ENCODE measurements at regions not wholly inside any gene's neighbourhood (a gene's known extent, or its start where the extent isn't known, plus 50 kb on each side); places are given as distances from the start of the nearest gene placed in this dataset.
"Not testable (repeated sequence)": the region's sequence is repeated elsewhere in the genome, so short reads cannot be mapped to it uniquely, and the experiment has no call there.

- TF ChIP-seq, protein P1, sequence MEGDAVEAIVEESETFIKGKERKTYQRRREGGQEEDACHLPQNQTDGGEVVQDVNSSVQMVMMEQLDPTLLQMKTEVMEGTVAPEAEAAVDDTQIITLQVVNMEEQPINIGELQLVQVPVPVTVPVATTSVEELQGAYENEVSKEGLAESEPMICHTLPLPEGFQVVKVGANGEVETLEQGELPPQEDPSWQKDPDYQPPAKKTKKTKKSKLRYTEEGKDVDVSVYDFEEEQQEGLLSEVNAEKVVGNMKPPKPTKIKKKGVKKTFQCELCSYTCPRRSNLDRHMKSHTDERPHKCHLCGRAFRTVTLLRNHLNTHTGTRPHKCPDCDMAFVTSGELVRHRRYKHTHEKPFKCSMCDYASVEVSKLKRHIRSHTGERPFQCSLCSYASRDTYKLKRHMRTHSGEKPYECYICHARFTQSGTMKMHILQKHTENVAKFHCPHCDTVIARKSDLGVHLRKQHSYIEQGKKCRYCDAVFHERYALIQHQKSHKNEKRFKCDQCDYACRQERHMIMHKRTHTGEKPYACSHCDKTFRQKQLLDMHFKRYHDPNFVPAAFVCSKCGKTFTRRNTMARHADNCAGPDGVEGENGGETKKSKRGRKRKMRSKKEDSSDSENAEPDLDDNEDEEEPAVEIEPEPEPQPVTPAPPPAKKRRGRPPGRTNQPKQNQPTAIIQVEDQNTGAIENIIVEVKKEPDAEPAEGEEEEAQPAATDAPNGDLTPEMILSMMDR (IDR thresholded peaks at IDR 0.05), result not testable (repeated sequence)
- TF ChIP-seq POLR2A (IDR thresholded peaks at IDR 0.05), result not testable (repeated sequence)
These were observed 69.6 kb upstream of the COBL start for GRCh38 chr7:51386184-51386583.

All from testis (tissue), 2 donors.